GM18951 (cell line): ENCODE measurements at regions not wholly inside any gene's neighbourhood (a gene's known extent, or its start where the extent isn't known, plus 50 kb on each side); places are given as distances from the start of the nearest gene placed in this dataset.
"Not testable (repeated sequence)": the region's sequence is repeated elsewhere in the genome, so short reads cannot be mapped to it uniquely, and the experiment has no call there.

Source experiments
- POLR2A ChIP-seq: IDR thresholded peaks from 4 replicates; pipeline ENCODE4 v1.6.1; 2011; ENCODE audit warnings: mild to moderate bottlenecking; ENCODE audit not compliant: insufficient read length, insufficient read depth; ENCODE audit errors: extremely low read depth
- in situ Hi-C: fragments of 300-500 bp; cut with MboI; formaldehyde crosslinking; loops from one replicate; pipeline ENCODE4 v1.12.0; 2022; ENCODE audit warnings: low sequenced_read_pairs, mixed read lengths, inconsistent platforms; ENCODE audit not compliant: unreplicated experiment

GRCh38 chr16:13631916-13632315 is 288.0 kb upstream of the ERCC4 start:
- no peak for TF ChIP-seq POLR2A
- in situ Hi-C loops, result no loop called here

GRCh38 chr16:13632504-13632903 is 287.4 kb upstream of the ERCC4 start:
- in situ Hi-C loops, result not testable (repeated sequence)

GRCh38 chr16:13633391-13633861 is 286.5 kb upstream of the ERCC4 start:
- in situ Hi-C loops, result no loop called here
- TF ChIP-seq POLR2A, result no peak

GRCh38 chr16:13634253-13634652 is 285.7 kb upstream of the ERCC4 start:
- in situ Hi-C loops, result no loop called here
- no peak for TF ChIP-seq POLR2A

- in situ Hi-C loops, result no loop called here
- no peak for TF ChIP-seq POLR2A
Observed at GRCh38 chr16:13634959-13635358, 285.0 kb upstream of the ERCC4 start.

GRCh38 chr16:13638218-13638617 is 281.7 kb upstream of the ERCC4 start:
- in situ Hi-C loops, result no loop called here
- TF ChIP-seq POLR2A, result no peak

GRCh38 chr16:13643412-13643811 is 276.5 kb upstream of the ERCC4 start:
- TF ChIP-seq POLR2A, result no peak
- in situ Hi-C loops, result no loop called here

GRCh38 chr16:13645601-13646245 is 274.2 kb upstream of the ERCC4 start:
- no peak for TF ChIP-seq POLR2A
- in situ Hi-C loops, result no loop called here

- TF ChIP-seq POLR2A, result no peak
- in situ Hi-C loops, result no loop called here
Observed at GRCh38 chr16:13660807-13661206, 259.1 kb upstream of the ERCC4 start.

GRCh38 chr16:13665876-13666275 is 254.1 kb upstream of the ERCC4 start:
- in situ Hi-C loops, result no loop called here
- no peak for TF ChIP-seq POLR2A

- TF ChIP-seq POLR2A, result no peak
- in situ Hi-C loops, result no loop called here
Observed at GRCh38 chr16:13672196-13672595, 247.8 kb upstream of the ERCC4 start.

- in situ Hi-C loops, result no loop called here
- TF ChIP-seq POLR2A, result no peak
Observed at GRCh38 chr16:13680021-13680889, 239.7 kb upstream of the ERCC4 start.

GRCh38 chr16:13684819-13685563 is 235.0 kb upstream of the ERCC4 start:
- no peak for TF ChIP-seq POLR2A
- in situ Hi-C loops, result no loop called here
